ENCODE measurements at regions not wholly inside any gene's neighbourhood (a gene's known extent, or its start where the extent isn't known, plus 50 kb on each side); places are given as distances from the start of the nearest gene placed in this dataset.
"Not testable (repeated sequence)": the region's sequence is repeated elsewhere in the genome, so short reads cannot be mapped to it uniquely, and the experiment has no call there.

- in situ Hi-C loops (cut with MboI; ENCODE audit: low pct_unique_long_range_greater_than_20kb, low sequenced_read_pairs), result no loop called here
- no peak for DNase-seq
Measured at GRCh38 chr3:4063916-4064574, 239.1 kb upstream of the SETMAR start.

DNA sequence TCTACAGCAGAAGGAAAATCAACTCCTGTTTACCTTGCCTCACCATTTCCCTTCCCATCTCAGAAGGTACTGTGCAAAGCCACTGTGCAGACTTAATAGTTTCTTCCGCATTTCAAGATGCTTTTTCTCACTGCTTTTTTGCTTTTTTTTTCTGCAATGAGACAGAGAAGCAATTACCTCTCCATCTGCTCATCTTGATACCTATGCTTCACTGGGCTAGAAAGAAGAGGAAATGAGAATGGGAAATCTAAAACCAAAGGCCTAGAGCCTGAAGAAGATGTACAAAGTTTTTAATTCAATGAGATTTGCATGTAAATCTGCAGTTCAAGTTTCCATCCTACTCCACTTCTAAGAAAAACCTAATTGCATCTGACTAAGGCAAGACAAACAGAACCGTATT, 238.1 kb upstream of the SETMAR start:
- in situ Hi-C loops (cut with MboI; ENCODE audit: low pct_unique_long_range_greater_than_20kb, low sequenced_read_pairs), result no loop called here
- DNase-seq, result no peak

DNA sequence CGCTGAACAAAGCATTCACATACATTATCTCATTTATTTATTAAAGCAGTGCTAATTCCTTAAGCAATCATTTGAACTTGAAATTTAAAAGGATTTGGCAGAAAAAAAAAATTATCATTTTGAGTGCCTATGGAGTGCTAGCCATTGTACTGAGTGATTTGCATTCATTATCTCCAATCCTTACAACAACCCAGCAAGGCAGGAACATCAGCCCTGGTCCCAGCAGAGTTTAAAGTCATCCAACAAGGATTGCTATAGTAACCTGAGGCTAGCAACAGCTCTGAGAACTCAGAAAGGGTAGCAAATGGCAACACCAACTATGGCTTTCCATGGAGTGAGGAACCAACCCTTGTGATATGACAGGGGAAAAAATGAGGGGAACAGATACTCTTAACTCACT, 237.6 kb upstream of the SETMAR start:
- in situ Hi-C loops (cut with MboI; ENCODE audit: low pct_unique_long_range_greater_than_20kb, low sequenced_read_pairs), result no loop called here

DNA sequence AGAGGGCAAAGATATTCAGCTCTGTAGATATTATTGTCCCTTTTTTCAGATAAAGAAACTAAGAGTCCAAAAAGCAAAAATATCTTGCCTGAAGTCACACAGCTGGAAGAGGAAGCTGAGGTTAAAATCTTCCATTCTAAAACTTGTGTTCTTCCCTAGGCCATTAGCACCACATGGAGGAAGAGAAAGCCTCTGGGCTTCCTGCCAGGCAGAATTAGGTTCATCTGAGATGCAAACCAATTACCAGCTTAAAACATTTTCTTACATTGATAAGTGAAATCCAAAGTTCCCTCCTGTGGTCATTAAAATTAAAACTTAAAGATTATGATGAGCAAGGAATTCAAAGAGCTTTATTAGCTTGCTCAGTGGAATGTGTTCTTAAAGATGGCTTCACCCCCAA, 235.3 kb upstream of the SETMAR start:
- DNase-seq, result peak; percentile 7
- in situ Hi-C loops (cut with MboI; ENCODE audit: low pct_unique_long_range_greater_than_20kb, low sequenced_read_pairs), result no loop called here

More for the DNA sequence above, 237.6 kb upstream of the SETMAR start:
- no peak for DNase-seq

DNA sequence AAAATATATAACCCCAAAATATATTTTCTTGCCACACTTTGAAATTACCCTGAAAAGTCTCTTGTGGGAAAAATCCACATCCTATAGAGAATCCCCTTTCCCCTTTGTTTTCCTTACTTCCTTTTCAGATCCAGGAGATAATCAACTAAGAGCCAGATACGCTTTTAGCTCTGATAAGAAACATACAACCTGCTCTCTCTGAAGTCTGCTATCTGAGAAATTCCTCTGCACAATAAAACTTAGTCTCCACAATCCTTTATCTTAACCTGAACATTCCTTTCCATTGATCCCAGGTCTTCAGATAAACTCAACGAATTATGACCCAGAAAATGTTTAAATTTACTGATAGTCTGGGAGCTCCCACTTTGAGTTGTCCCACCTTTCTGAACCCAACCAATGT, 233.4 kb upstream of the SETMAR start:
- no peak for DNase-seq
- in situ Hi-C loops (cut with MboI; ENCODE audit: low pct_unique_long_range_greater_than_20kb, low sequenced_read_pairs), result no loop called here

- in situ Hi-C loops (cut with MboI; ENCODE audit: low pct_unique_long_range_greater_than_20kb, low sequenced_read_pairs), result no loop called here
- no peak for DNase-seq
Measured at GRCh38 chr3:4071481-4072184, 231.5 kb upstream of the SETMAR start.

- in situ Hi-C loops (cut with MboI; ENCODE audit: low pct_unique_long_range_greater_than_20kb, low sequenced_read_pairs); DNase-seq: not testable (repeated sequence)
Measured at GRCh38 chr3:4077278-4077677, 225.9 kb upstream of the SETMAR start.

DNA sequence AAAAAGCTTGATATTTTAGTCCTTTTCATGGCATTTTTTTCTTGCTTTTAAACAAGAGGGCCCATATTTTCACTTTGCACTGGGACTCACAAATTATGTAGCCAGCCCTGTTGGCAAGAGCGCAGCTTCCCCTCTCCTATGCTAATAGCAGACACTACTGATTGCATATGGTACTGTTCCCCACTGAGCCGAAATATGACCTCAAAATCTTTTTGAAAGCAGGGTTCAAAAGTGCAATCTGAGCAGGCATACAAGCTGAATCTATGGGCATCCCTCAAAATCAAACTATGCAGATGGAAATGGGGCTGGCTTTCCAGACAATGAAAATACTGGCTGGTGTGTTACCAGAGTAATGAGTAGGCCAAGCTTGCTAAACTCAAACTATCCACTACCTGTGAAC, 225.2 kb upstream of the SETMAR start:
- in situ Hi-C loops (cut with MboI; ENCODE audit: low pct_unique_long_range_greater_than_20kb, low sequenced_read_pairs), result no loop called here
- no peak for DNase-seq

GRCh38 chr3:4078903-4079302, 224.3 kb upstream of the SETMAR start:
- in situ Hi-C loops (cut with MboI; ENCODE audit: low pct_unique_long_range_greater_than_20kb, low sequenced_read_pairs), result no loop called here
- no peak for DNase-seq

- in situ Hi-C loops (cut with MboI; ENCODE audit: low pct_unique_long_range_greater_than_20kb, low sequenced_read_pairs), result no loop called here
- DNase-seq, result no peak
Measured at GRCh38 chr3:4079339-4080195, 223.6 kb upstream of the SETMAR start.

DNA sequence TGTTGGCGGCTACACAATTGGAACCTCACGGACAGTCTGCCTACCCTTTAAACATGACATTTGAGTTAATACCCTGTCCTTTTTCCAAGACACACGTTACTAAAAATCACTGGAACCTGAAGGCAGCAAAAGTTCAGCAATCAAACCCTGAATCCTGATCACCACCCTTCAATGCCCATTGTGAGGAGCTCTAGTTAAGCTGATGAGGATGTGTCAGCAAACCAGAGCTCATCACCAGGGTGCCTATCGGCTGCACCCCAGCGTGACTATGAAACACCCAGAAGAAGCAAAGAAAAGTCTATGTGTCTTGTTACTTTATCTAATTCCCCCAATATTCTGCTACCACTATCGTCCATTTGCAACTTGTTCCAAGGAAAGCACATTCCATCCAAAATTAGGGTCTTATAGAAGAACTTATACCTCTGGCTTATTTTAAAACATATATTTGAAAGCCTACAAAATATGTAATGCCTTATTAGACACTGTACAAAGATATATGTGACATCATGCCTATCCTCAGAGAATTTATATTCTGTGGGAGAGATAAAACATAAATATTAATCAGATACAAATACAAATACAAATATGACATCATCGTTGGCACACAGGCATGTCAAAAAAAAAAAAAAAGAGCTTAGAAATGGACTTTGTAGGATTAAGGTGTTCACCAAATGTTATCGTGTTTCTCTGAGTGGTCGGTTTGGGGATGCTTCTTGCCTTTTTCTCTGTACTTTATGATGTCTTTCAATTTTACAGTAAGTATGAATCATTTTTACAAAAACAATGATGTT, 219.7 kb upstream of the SETMAR start:
- DNase-seq, result no peak
- in situ Hi-C loops (cut with MboI; ENCODE audit: low pct_unique_long_range_greater_than_20kb, low sequenced_read_pairs), result no loop called here

DNA sequence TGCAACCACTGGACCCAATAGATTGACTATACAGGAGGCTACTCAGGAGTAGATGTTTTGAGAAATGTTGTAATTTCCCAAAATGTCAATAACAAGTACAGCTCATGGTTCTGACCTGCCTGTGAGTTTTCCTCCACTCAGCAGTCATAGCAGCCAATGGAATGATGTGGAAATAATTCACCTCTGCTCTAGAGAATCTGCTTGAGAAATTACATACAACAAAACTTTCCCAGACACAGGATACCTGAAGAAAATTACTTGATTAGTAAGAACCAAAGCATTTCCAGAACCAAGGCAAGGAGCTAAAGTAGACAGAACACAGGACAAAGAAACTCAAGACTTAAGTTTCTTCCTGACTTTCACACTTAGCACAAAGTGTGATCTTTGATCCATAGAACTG, 218.9 kb upstream of the SETMAR start:
- in situ Hi-C loops (cut with MboI; ENCODE audit: low pct_unique_long_range_greater_than_20kb, low sequenced_read_pairs), result no loop called here
- DNase-seq, result no peak

DNA sequence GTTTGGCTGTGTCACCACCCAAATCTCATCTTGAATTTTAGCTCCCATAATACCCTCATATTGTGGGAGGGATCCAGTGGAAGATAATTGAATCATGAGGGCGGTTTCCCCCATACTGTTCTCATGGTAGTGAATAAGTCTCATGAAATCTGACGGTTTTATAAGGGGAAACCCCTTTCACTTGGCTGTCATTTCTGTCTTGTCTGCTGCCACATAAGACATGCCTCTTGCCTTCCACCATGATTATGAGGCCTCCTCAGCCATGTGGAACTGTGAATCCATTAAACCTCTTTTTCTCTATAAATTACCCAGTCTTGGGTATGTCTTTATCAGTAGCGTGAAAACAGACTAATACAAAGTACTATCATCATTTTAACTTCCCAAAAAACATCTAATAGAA, 216.5 kb upstream of the SETMAR start:
- DNase-seq; in situ Hi-C loops (cut with MboI; ENCODE audit: low pct_unique_long_range_greater_than_20kb, low sequenced_read_pairs): not testable (repeated sequence)

- DNase-seq, result no peak
- in situ Hi-C loops (cut with MboI; ENCODE audit: low pct_unique_long_range_greater_than_20kb, low sequenced_read_pairs), result no loop called here
Measured at GRCh38 chr3:4091786-4092185, 211.4 kb upstream of the SETMAR start.

DNA sequence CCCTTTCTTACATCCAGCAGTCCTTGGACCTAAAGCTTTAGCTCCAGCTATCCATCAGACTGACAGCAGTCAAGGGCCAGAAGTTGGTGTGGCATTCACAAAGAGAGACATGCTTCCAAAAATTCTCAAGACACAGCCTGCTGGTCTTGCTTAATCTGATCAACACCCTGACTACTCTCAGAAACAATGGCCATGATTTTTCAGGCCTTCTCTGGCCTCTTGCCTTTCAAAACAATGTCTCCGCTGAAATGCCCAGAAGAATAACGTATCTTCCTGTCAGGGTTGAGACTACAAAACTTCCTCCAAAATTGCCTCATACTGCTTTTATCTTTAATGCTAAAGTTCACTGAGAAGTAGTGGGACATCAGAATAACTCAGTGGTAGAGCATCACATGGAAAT, 205.4 kb upstream of the SETMAR start:
- no peak for DNase-seq
- in situ Hi-C loops (cut with MboI; ENCODE audit: low pct_unique_long_range_greater_than_20kb, low sequenced_read_pairs), result no loop called here

GRCh38 chr3:4099607-4100006, 203.6 kb upstream of the SETMAR start:
- no peak for DNase-seq
- in situ Hi-C loops (cut with MboI; ENCODE audit: low pct_unique_long_range_greater_than_20kb, low sequenced_read_pairs), result no loop called here

GRCh38 chr3:4107430-4107829, 195.7 kb upstream of the SETMAR start:
- DNase-seq, result no peak
- in situ Hi-C loops (cut with MboI; ENCODE audit: low pct_unique_long_range_greater_than_20kb, low sequenced_read_pairs), result no loop called here

- in situ Hi-C loops (cut with MboI; ENCODE audit: low pct_unique_long_range_greater_than_20kb, low sequenced_read_pairs), result no loop called here
- no peak for DNase-seq
Measured at GRCh38 chr3:4113811-4114522, 189.2 kb upstream of the SETMAR start.

- no peak for DNase-seq
- in situ Hi-C loops (cut with MboI; ENCODE audit: low pct_unique_long_range_greater_than_20kb, low sequenced_read_pairs), result no loop called here
Measured at GRCh38 chr3:4119119-4119518, 184.1 kb upstream of the SETMAR start.

Measured in KBM-7 (cell line).